ENCODE measurements at regions not wholly inside any gene's neighbourhood (a gene's known extent, or its start where the extent isn't known, plus 50 kb on each side); places are given as distances from the start of the nearest gene placed in this dataset.

- DNase-seq (ENCODE audit: low read depth), result no peak
These were observed 69.9 kb upstream of the NKX1-1 start for GRCh38 chr4:1476140-1476513.

DNA sequence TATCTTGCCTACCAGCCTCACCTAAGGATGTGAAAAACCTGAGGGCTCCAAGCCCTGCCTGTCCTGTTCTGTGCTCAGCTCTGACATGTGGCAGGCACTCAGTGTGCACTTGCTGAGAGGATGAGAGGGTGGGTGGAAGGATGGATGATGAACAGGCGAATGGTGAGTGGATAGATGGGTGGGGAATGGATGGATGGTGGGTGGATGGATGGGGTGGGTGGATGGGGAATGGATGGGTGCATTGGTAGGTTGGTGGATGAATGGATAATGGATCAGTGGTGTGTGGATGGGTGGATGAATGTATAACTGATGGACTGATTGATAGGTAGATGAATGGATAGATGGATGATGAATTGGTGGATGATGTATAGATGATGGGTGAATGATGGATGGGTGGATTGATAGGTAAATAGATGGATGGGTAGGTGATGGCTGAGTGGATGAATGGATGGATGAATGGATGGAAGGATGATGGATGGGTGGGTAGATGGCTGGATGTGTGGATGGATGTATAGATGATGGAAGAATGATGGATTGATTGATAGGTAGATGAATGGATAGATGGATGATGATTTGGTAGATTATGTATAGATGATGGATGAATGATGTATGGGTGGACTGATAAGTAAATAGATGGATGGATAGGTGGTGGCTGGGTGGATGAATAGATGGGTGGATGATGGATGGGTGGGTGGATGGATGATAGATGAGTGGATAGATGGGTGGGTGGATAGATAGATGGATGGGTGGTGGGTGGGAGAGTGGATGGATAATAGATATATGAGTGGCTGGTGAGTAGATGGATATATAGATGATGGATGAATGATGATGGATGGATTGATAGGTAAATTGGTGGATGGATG, 69.3 kb upstream of the NKX1-1 start:
- DNase-seq (ENCODE audit: low read depth), result no peak

- DNase-seq (ENCODE audit: low read depth), result no peak
These were observed 68.2 kb upstream of the NKX1-1 start for GRCh38 chr4:1474126-1475090.

- no peak for DNase-seq (ENCODE audit: low read depth)
These were observed 67.5 kb upstream of the NKX1-1 start for GRCh38 chr4:1473718-1474117.

DNA sequence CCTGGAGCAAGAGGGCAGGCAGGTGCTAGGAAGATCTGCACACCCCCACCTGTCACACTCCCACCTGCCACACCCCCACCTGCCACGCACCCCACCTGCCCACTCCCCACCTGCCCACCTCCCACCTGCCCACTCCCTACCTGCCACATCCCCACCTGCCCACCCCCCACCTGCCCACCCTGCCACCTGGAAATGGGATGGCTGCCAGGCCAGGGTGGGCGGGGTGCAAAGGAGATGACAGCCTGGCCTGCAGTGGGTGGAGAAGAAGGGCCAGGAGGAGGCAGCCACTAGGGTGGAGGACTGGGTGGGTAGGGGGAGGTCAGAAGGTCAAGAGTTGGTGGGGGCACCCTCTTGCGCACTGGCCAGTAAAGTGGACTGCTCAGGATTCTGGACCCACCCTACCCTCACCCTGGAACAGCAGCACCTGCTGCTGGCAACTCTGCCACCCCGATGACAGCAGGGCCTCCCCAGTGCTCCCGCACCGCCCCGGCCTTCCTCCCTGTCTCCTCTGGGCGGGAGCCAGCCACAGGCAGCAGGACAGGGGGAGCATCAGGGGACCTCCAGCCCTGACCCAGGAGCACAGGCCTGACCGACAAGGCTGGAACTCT, 66.8 kb upstream of the NKX1-1 start:
- DNase-seq (ENCODE audit: low read depth), result no peak

- no peak for DNase-seq (ENCODE audit: low read depth)
These were observed 66.0 kb upstream of the NKX1-1 start for GRCh38 chr4:1472148-1472797.

DNA sequence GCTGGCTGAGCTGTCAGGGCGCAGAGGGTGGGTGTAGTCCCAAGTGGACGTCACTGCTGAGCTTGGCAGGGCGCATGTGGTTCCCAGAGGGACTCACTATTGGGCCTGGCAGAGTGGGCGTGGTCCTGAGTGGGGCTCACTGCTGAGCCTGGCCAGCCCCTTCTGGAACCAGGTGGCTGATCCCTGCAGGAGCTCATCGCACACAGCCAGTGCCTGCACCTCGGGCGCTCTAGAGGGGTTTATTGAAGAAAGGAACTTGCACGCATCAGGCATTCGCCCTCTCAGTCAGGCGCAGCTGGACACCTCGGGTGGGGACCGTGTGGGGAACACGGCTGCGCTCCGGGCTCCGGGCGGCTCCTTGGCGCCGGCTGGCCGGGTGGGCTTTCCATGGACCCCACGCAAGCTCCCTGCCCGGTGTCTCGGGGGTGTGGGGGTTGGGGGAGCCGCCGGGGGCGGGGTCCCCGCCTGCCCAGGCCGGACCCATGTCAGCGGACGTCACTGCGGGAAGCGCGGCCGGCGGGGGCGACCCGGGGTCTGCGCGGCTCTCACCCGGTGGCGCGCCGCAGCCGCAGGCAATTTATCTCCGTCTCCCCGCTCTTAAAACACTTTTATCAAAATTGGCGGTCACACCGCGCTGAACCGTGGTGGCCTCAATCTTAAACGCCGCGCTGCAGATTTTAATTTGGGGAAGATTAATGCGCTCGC, 65.4 kb upstream of the NKX1-1 start:
- DNase-seq (ENCODE audit: low read depth), result no peak

GRCh38 chr4:1470816-1471442, 64.7 kb upstream of the NKX1-1 start:
- no peak for DNase-seq (ENCODE audit: low read depth)

- DNase-seq (ENCODE audit: low read depth), result no peak
These were observed 64.1 kb upstream of the NKX1-1 start for GRCh38 chr4:1470393-1470670.

DNA sequence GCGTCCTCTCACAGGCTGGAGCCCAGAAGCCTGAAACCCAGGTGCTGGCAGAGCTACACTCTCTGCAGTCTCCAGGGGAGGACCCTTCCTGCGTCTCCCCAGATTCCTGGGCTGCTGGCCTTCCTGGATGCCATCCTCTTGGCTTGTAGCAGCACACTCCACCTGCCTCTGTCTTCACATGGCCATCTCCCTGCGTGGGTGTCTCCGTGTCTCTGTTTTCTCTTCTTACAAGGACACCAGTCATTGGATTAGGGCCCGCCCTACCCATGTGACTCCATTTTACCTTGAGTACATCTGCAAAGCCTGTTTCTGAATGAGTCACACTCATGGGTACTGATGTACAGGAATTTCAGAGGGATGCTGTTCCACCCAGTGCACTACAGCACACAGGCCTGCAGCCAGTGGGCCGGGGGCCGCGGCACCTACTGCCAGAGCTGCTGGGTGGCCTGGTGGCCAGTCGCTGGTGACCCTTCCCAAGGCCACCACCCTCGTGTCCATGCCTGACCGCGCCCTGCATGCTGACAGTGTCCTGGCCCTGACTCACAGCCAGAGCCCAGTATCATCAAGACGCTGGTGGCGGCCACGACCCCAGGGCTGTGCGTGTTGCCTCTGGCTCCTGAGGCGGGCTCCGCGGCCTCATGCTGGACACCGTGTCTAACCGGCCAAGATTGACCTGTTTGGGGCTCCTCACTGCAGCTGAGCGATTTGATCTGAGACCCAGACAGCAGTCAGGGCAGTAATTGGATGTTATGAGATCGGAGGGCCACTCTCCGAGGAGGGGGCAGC, 63.6 kb upstream of the NKX1-1 start:
- DNase-seq (ENCODE audit: low read depth), result no peak

DNA sequence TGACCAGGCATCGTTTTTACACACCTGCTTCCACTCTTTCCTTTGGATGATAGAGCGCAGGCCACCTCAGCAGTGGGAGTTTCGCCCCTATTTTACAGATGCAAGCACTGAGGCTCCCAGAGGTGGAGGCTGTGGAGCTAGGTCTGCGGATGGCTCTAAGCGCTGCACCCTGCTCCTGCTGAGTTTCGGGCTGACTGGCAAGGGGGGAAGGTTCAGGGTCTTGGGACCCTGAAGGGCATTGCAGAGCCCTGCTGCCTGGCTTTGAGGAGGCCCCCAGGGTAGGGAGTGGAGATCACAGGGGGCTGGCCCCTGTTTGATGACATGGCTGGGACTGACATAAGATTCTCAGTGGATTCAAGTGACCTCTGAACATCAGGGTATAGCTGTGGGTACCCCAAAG, 62.8 kb upstream of the NKX1-1 start:
- no peak for DNase-seq (ENCODE audit: low read depth)

- DNase-seq (ENCODE audit: low read depth), result no peak
These were observed 61.6 kb upstream of the NKX1-1 start for GRCh38 chr4:1467581-1468458.

GRCh38 chr4:1466863-1467165, 60.6 kb upstream of the NKX1-1 start:
- DNase-seq (ENCODE audit: low read depth), result no peak

GRCh38 chr4:1466034-1466862, 60.0 kb upstream of the NKX1-1 start:
- no peak for DNase-seq (ENCODE audit: low read depth)

- no peak for DNase-seq (ENCODE audit: low read depth)
These were observed 59.2 kb upstream of the NKX1-1 start for GRCh38 chr4:1465173-1466033.

DNA sequence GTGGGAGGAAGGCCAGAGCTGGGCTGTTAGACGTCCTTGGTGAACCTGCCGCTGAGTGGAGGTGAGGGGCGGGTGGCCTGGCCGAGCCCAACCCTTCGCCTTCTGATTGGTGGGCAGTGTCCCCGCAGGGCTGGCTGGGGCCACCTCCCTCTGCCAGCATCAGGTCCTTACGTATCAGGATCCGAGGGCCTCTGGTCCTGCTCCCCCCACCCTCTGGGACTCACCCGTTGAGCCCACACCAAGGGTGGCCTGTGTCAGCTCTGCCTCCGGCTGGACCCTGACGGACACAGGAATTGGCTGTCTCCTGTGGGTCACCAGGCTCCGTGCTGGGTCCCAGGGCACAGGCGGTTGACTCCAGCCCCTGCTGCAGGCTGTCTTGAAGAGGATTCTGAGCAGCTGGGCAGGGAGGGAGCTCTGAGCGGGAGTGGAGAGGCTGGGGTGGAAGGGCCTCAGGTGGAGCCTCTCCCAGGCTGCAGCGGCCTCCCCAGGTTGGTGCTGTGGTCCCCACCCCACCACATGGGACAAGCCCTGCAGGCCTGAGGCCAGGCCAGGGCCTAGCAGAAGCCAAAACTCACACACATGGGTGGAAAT, 58.4 kb upstream of the NKX1-1 start:
- DNase-seq (ENCODE audit: low read depth), result no peak

DNA sequence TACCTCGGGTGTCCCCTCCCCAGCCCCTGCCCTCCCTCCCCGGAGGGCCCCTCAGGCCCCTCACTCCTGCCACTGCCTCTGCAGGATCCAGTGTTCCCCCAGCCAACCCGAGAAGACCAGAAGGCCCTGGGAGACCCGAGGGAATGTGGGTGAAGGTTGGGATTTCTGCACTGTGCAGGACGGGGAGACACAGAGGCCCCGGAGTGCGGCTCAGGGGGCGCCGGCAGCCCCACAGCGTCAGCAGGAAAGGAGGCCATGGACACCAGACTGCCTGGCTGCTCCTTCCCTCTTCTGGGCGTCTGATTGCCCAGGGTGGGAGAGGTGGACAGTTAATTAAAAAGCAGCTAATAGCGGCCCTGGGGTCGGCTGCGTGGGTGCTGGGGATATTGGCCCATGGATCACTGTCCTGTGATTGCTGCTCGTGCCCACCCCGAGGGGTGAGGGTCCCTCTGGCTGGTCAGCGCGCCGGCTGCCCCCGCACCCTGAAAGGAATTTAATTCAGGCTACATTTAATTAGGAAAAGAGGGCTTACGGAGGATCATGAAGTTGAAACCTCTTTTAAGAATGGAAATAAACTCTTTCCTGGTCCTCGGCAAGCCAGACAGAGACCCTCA, 57.8 kb upstream of the NKX1-1 start:
- DNase-seq (ENCODE audit: low read depth), result no peak
